ENCODE measurements at regions not wholly inside any gene's neighbourhood (a gene's known extent, or its start where the extent isn't known, plus 50 kb on each side); places are given as distances from the start of the nearest gene placed in this dataset.

GRCh38 chr9:135183069-135183468, 95.6 kb downstream of the OLFM1 start:
- TF ChIP-seq CTCF (conservative IDR thresholded peaks at IDR 0.05; ENCODE audit: low read depth, low read length) (no peak), NFE2L2 (IDR thresholded peaks at IDR 0.05; ENCODE audit: low read depth, low read length) (no peak), RFX5 (IDR thresholded peaks at IDR 0.05; ENCODE audit: low read depth, low read length) (no peak), POLR2A (IDR thresholded peaks at IDR 0.05; ENCODE audit: low read depth, low read length) (no peak), MXI1 (IDR thresholded peaks at IDR 0.05; ENCODE audit: borderline replicate concordance, low read depth, low read length) (no peak), RAD21 (IDR thresholded peaks at IDR 0.05; ENCODE audit: low read length) (no peak), CEBPB (IDR thresholded peaks at IDR 0.05; ENCODE audit: low read depth, low read length) (no peak)

All from IMR-90 (cell line).